ENCODE measurements at regions not wholly inside any gene's neighbourhood (a gene's known extent, or its start where the extent isn't known, plus 50 kb on each side); places are given as distances from the start of the nearest gene placed in this dataset.

DNA sequence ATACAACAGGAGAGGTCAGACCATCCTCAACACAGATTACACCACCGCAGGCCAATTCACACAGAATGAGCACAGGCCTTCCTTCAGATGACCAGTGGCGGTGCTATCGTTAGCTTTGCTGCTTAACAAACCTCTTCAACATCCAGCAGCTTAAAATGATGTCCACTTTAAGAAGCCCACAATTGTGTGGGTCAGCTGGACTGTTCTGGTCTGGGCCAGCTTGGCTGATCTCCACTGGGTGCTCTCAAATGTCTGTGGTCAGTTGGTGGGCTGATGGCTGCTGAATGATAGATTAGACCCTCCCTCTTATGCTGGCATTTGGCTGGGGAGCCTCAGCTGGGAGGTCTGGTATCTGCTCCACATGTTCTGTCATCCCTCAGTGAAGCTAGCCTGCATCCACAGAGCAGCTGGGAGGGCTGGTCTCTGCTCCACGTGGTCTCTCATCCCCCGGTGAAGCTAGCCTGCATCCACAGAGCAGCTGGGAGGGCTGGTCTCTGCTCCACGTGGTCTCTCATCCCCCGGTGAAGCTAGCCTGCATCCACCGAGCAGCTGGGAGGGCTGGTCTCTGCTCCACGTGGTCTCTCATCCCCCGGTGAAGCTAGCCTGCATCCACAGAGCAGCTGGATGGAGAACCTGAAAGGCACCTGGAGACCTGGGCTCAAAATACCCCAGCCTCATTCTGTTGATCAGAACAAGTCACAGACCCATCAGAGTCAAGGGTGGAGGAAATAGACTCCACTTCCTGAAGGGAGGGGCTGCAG lies 203.6 kb upstream of the DIO3 start:
- DNase-seq (ENCODE audit: low read depth): no peak

DNA sequence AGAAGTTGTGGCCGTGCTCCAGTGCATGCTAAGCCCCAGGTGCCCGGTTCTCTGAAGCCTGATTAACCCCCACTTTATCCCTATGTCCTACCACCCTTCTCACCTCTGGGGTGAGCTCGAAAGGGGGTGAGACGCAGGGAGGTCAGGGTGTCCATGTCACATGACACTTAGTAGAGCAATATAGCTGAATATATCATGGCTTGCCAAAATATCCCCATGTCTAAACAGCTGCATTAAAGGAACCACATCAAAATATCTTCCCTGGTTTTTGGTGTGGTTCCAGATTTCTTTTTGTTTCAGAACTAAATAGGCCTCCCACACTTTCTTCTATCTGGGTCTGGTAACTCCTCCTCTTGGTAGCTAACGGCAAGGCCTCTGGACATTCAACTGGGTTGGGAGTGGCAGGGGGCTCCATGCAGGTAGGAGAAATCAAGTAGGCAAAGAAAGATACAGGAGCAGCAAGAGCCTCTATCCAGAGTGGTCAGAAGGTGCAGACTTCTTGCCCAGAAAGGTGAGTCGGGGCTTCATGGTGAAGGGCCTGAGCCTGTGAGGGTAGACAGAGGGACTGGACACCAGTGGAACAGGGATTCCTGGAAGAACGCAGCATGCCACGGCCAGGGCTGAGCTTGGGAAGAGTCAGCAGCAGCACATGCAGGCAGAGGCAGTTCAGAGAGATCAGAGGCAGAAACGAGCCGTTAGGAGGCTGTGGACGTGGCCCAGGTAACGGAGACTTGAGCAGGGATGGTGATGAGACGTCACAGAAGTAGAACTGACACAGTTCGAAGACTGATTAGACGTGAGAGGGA lies 202.8 kb upstream of the DIO3 start:
- DNase-seq (ENCODE audit: low read depth): no peak

DNA sequence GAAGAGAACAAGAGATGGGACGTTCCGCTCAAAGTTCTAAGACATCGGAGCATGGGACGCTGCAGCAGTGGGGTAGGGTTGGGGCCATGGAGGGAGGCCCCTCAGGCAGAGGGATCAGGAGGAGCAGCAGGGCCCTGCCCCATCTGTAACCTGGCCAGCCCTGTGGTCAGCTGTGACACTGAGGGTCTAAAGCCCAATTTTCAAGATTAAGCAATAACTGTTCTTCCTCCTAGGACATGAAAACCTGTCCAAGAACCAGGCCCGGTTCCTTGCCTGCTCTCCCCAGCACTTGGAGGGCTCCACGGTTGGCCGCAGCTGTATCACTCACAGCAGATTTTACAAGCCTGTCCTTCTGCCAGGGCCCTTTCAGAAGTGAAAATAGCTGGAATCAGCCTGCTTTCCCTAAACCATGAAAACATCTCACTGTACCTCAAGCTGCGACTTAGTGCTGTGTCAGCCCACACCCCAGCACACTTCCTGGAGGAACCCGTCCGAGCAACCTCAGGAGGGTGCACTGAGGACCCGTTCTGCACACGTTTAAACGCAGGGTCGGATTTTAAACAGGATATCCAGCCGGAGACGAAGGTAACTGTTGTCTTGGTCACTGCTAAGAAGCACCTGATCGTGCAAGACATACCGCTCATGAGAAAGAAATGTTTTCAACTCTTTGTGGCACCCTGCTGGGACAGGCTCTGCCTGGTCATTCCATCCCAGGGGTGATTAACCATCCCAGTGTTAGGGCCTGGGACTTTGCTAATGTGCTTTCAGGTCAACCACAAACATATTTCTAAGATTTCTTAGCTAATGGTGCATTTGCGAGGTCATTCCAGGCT lies 201.9 kb upstream of the DIO3 start:
- DNase-seq (ENCODE audit: low read depth): no peak

DNA sequence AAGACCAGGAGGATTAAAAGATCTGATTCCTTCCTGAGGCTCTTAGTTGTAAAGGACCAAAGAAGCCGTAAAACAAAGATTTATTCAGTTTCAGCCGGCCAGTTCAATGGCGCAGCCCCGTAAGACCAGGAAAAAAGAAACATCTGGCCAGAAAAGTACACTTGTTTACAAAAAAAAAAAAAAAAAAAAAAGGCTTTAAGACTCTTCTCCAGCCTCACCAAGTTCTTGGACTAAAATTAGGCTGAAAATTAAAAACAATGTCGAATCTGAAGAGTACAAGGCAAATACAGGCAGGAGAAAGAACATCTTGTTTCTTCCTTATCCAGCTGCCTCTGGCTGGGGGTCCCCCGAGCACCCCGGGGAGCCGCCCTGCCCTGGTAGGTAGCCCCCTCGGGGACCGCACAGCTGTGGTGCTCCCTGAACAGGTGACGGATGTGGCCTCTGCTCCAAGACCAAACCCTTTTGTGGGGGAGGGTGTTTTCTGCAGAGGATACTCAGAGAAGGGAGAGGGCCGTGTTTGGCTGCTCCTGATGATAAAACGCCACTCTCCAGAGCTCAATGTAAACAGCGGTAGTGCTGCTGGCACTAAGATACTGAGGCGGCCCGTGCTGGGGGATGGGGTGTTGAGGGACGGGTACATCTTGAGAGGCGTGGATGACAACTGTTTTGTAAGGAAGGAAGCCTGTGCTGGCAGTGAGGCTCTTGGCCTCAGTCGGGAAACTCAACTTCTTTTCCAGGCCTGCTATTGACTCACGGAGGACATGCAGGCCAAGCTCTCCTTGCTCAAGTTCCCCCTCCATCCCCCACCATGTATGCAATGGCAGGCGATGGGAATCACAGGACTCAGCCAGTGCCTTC lies 201.0 kb upstream of the DIO3 start:
- no peak for DNase-seq (ENCODE audit: low read depth)

DNA sequence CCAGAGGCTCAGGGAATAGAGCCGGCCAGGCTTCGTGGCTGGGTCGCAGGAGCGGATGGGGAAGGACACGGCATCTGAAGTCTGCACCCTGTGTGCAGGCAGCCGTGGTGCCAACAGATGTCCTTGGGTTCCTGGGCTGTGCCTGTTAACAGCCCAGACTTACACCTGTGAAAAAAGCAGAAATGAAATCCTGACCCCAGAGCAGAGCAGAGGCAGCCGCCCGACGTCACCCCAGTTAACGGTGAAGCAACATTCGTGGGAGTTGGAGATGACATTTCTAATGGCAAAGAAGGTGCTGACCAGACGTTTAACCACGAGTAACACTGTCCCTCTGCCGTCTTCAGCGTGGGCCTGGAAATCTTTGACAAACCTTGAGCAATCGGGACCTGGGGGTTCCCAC lies 200.3 kb upstream of the DIO3 start:
- no peak for DNase-seq (ENCODE audit: low read depth)

DNA sequence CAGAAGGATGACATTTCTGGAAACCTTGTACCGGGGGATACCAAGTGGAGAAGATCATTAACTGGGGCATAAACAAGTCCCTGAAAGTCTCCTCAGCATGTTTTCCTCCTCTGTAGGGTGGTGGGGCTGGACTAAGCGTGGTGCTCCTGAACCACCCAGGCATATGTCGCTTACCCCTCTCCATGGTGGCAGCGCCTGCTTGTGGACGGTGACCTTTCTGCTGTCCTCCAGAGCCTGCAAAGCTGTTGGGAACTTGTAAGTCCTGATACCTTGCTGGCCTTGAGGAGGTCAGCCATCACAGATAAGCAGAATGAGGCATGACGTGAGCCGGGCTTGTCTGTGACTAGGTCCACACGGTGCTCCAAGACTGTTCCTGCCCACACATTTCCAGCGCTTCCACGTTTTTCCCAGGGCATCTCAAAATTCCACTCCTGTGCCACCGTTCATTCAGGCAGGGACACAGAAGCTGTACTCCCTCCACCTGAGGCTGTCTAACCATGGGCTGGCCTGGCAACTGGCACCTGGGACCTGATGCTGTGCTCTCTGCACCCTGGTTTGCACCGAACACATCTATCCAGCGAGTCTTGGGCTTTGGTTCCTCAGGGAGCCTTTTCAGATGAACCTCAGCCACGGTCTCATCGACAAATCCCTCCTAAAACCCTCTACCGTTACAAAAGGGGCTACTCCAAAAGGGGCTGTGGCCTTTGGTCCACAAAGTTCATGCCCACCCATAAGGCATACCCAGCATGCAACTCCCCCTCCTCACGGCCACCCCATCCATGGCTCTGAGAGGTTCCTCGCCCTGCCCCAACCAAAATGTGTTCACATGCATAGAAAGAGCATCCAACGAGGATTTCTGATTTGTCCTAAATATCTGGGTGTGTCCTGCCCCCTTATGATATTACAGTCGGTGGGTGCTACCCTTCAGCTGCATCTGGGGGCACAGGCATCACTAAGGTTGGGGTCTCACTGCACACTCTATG lies 199.6 kb upstream of the DIO3 start:
- no peak for DNase-seq (ENCODE audit: low read depth)

DNA sequence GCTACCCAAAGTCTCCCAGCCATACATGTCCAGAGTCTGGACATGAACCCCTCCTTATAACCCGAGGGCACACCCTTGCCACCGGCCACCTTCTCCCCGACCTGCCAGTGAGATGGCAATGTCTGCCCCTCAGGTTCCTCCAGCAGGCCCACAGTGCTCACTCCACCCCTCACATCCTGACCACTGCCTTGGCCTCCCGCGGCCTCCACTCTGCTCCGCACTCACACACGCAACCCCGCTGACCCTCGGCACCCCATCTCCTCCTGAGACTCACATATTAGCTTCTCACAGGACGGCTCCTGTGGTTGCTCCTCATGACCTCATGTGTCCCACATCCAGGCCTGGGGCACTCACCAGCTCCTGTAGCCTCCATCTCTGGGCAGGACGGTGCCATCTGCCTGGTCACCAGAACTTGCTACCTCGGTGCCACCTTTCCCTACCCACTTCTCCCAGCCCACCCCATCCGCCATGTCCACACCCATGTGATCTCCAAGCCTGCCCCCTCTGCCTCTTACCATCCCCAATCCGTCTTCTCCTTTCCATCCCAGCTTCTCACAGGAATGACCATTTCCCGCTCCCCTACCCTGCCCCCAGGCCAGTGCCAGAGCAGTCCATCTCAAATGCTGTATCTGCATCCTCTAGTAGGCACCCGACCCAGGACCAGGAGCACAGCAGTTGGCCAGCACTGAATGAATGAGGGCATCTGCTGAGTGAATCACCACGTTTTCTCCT lies 198.6 kb upstream of the DIO3 start:
- no peak for DNase-seq (ENCODE audit: low read depth)

DNA sequence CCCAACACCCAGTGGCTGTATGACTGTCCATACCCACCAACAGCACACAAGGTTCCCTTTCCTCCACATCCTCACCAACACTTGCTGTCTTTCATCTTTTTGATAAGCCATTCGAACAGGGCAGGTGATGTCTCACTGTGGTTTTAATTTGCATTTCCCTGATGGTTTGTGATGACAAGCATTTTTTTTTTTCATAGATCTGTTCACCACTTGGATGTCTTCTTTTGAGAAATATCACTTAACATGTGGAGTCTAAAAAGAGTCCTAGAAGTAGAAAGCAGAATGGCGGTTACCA lies 198.1 kb upstream of the DIO3 start:
- no peak for DNase-seq (ENCODE audit: low read depth)

DNA sequence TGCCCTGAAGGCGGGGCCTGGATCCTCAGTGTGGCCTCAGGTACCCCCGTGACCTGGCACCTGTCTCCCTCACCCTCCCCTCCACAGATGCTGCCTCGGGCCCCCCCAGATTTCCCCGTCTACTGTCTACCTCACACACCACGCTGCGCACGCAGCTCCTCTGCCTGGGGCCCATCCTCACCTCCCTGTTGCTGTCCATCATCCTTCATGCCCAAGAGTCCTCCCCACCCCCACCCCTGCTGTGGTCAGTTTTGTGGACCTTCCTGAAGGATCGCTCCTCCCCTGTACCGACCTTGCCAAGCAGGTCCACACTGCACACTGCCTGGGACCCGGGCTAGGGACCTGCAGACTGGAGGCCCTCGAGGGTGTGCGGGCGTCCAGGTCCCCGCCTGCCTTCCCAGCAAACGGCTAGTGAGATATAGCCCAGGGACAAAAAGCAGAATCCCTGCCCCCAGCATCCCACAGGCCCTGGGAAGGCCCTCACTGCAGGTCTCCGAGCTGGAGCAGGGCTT lies 197.4 kb upstream of the DIO3 start:
- DNase-seq (ENCODE audit: low read depth): no peak

DNA sequence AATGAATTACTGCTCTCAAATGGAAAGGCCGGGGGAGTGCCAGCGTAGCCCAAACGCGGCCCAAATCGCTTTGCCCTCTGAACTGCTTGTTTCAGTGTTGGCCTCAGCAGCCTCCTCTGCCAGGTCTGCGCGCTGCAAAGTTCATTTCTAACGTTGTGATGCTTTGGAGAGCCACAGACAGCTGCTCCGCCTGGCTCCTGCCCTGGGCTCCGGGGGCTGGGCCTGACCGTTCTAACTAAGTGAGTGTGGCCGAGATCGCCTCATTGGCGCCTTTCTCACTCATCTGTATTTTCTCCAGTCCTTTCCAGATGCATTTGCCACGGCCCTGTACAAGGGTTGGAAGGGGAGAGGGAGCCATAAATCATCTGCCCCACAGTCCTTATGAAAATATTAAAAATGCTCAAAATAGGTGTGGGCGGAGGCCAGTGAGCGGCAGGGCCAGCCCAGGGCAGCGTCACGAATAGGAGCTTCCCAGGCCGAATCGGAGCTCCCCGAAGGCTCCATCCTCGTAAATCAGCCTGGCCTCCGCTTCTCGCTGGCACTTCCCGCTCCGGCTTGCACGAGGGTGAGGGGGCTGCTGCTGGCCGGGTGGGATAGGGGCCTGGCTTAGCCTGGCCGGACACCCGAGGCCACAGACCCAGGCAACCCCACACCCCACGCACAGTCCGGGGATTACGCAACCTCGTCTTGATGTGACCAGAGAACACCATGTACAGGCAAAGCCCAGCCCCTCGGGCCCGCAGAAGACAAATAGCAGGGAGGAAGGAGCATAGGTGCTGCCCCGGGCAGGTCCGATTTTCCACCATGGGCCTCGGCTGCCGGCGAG lies 196.6 kb upstream of the DIO3 start:
- DNase-seq (ENCODE audit: low read depth): no peak

DNA sequence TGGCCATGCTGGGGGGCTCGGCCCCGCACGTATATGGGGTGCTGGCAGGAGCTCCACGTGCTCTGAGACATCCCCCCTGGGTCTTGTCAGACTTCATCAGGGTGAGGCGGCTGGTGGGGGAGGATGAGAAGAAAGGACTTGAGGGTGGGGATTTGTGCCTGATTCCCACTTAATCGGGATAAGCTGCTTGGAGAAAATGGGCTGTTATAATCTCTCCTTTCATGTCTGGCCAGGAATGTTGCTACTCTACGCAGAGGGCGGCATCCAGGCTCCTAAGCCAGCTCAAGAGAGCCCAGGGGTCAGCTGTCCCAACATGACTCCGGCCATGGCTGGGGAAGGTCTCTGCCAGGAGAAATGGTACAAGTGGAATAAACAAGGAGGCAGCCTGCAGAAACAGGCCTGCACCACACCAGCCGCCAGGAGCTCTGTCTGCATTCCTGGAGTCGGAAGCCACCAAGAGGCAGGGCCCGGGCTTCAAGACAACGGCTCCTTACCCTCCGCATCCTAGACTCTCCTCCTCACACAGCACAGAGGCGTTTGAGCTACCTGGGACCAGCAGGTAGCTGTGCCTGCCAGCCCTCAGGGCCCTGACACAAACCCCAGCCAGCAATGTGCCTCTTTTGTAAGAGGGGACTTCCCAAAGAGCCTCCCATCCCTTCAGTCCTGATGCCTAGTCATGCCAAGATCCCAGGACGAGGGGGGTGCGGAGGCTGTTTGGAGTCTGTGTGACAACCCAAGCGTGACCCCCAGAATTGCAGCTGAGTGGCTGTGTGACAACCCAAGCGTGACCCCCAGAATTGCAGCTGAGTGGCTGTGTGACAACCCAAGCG lies 195.8 kb upstream of the DIO3 start:
- no peak for DNase-seq (ENCODE audit: low read depth)

DNA sequence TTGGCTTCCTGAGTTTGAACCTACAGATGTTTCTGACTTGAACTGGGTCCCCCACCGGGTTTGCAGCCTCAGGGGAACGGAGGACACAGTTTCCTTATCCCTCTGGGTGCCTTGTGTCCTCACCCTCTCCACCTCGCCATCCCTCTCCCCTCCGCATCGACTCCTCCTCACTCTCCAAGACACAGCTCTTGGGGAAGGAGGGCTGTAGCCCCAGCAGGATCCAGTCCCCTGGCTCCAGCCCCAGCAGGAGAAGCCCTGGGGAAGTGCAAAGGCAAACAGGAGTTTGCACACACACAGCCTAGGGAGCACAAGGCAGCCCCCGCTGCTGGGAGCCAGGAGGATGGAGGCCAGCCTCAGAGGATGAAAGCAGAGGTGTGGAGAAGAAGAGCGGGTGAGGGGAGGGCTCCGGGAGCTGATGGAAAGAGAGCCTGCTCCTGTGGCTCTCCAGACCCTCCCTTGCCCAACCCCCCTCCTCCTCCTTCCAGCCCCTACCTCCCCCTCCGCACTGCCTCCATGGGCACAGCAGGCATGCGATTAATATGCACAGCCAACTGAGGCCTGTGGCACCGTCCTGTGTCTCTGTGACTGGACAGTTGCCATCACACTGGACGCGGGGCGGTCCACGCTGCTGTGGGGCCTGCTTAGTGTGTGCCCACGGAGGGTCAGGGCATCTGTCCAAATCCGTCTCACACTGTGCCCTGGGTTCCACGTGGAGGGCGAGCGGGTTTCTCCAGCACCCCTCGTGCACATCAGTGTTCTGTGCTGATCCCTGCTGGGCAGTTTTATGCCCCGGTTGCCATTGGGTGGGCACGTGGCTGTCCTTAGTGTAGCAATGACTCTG lies 193.7 kb upstream of the DIO3 start:
- no peak for DNase-seq (ENCODE audit: low read depth)

DNA sequence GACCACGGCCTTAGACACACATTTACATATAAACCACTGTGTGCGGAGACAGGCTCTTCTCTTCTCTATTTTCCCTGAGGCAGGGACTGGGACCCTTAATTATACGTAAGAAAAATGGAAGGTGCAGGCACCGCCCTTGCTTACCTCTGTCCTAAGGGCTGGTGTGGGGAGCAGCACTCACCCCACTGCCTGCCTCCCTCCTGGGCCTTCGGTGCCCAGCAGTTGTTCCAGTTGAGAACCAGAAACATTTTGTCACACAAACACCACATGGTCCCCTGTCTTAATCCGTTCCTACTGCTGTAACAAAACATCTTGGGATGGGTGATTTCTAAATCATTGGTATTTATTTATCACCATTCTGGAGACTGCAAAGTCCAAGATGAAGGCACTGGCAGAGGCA lies 192.7 kb upstream of the DIO3 start:
- no peak for DNase-seq (ENCODE audit: low read depth)

DNA sequence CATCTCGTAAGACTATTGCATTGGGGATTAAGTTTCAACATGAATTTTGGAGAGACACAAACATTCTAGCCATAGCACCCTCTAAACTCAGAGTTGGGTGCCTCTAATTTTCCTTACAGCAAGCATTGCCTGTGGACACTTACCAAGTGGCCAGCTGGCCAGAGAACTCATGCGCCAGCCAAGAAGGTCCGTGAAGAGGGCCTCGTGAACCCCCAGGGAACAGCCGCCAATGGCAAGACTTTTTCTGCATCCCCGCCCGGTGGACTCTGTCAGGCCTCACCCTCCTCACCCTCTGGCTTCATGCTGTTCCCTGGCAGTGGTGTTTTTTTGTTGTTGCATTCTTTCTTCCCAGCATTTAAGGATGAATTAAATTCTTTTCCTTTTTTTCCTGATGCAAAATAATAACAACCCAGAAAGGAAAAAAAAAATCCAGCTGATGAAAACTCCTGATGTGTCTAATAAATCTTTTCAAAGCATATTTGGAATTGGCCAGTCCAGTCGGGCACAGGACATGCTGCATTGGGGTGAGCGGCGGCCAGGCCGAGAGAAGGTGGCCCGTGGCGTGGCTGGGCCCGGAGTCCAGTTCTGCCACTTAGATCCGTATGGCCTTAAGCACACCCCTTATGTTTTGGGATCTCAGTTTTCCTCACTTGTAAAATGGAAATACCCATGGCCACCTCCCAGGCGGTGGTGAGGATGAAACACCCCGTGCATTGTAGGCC lies 191.9 kb upstream of the DIO3 start:
- DNase-seq (ENCODE audit: low read depth): no peak

DNA sequence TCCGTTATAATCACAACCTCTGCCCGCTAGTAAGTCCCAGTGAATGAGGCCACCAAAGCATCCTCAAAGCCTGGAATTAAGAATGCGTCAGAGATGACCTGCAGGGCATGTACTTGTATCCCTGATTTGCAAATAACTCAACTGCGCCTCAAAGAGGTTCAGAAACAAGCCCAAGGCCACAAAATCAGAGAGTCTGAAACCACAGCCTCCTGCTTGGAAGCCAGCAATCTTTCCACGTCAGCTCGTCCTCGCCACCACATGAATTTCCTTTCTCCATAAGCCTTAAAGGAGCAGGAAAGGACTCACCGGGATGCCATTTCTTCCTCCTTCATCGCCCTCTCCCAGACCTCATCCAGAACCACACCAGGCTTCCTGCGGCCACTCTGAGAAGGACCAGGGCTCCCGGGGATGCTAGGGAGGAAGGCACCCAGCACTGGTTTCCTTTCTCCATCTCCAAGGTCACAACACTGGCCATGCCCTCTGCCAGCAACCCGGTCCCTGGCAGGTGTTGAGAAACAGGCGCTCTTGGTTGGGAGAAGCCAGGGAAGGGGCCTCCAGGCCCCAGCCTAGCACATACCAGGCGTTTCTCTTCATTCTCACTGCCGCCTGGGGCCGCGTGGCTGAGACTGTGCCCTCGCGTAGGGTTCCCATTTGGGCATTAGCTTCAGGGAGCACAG lies 191.2 kb upstream of the DIO3 start:
- no peak for DNase-seq (ENCODE audit: low read depth)

All from stimulated activated CD8-positive, alpha-beta memory T cell treated with anti-CD3 and anti-CD28 coated beads, Interleukin-12 subunit alpha, Interleukin-12 subunit beta, amount 100 ng/mL, for 4 hours (primary cell).